Kidney (tissue), 13 donors: ENCODE measurements at regions not wholly inside any gene's neighbourhood (a gene's known extent, or its start where the extent isn't known, plus 50 kb on each side); places are given as distances from the start of the nearest gene placed in this dataset.
"Not testable (repeated sequence)": the region's sequence is repeated elsewhere in the genome, so short reads cannot be mapped to it uniquely, and the experiment has no call there.

Experiments
- DNase-seq, 5 donors: peaks; one replicate each; pipeline ENCODE4 v3.0.0-alpha.2; 2013 to 2020
- FAIRE-seq: peaks from 2 replicates; lab custom pipeline; 2012; peaks lifted over from hg19 to GRCh38; lab: Jason Lieb, UNC
- H3K27ac ChIP-seq, 2 donors: one replicate each; pipeline ENCODE4 v1.7.0; 2013; ENCODE audit warnings: low read depth in 2 of 2, low read length in 2 of 2, inconsistent platforms in 1 of 2
- H3K27me3 ChIP-seq: one replicate; pipeline ENCODE4 v1.7.1; 2013; ENCODE audit warnings: low read length, inconsistent platforms; ENCODE audit not compliant: control insufficient read depth, insufficient read depth
- H3K36me3 ChIP-seq, 3 donors: one replicate each; pipeline versions ENCODE4 v1.7.0 to v1.7.1; 2013; ENCODE audit warnings: low read length in 3 of 3, control low read depth in 1 of 3, inconsistent platforms in 1 of 3; ENCODE audit not compliant: insufficient read depth in 3 of 3, control insufficient read depth in 2 of 3
- H3K4me1 ChIP-seq, 3 donors: one replicate each; pipeline versions ENCODE4 v1.7.0 to v1.7.1; 2013; ENCODE audit warnings: low read length in 3 of 3, inconsistent platforms in 1 of 3, low read depth in 1 of 3; ENCODE audit not compliant: control insufficient read depth in 2 of 3, insufficient read depth in 2 of 3
- H3K4me3 ChIP-seq, 3 donors: one replicate each; pipeline versions ENCODE4 v1.7.0 to v1.8.1; 2013; ENCODE audit warnings: low read length in 3 of 3, control low read depth in 1 of 3, inconsistent platforms in 1 of 3
- H3K9ac ChIP-seq, 3 donors: one replicate each; pipeline versions ENCODE4 v1.7.0 to v1.7.1; 2013; ENCODE audit warnings: low read length in 3 of 3, control low read depth in 1 of 3, inconsistent platforms in 1 of 3
- H3K9me3 ChIP-seq, 3 donors: one replicate each; pipeline versions ENCODE4 v1.7.0 to v1.7.1; 2013; ENCODE audit warnings: low read length in 3 of 3, control low read depth in 1 of 3, inconsistent platforms in 1 of 3; ENCODE audit not compliant: control insufficient read depth in 2 of 3, insufficient read depth in 1 of 3
- CTCF ChIP-seq: IDR thresholded peaks from 3 replicates; pipeline ENCODE4 v1.5.1; 2012; ENCODE audit warnings: mild to moderate bottlenecking, moderate library complexity, borderline replicate concordance; ENCODE audit not compliant: insufficient read depth; ENCODE audit errors: extremely low read depth
- intact Hi-C: fragments of 100-400 bp; cut with DNase I; formaldehyde crosslinking; loops from one replicate; pipeline ENCODE4 v1.11.1; 2022
- donor health status: control.
- donor health status: control.
- donor health status: control.
- donor health status: control.
- donor health status: control.
- donor health status: DM: yes; HTN: yes; CAD: no.
- donor health status: Normal renal cell carcinoma (clear cell type).

GRCh38 chr10:78342827-78343653, 309.4 kb downstream of the RPS24 start:
- H3K9me3 ChIP-seq, result no peaks in the 10 kb centered on the region
- no peak for TF ChIP-seq CTCF
- peak in 4 of 5 donors; percentile 42 to 81 (median 60) for DNase-seq
- no peaks in the 10 kb centered on the region for H3K36me3 ChIP-seq
- H3K27me3 ChIP-seq, result no peaks in the 10 kb centered on the region
- H3K27ac ChIP-seq, result no peak overlapping the region
- intact Hi-C loops, result no loop called here
- no peak for FAIRE-seq
- H3K9ac ChIP-seq, result no peak overlapping the region
- no peaks in the 10 kb centered on the region for H3K4me1 ChIP-seq
- no peak overlapping the region for H3K4me3 ChIP-seq

GRCh38 chr10:78344257-78344656, 310.6 kb downstream of the RPS24 start:
- FAIRE-seq, H3K36me3 ChIP-seq, H3K9ac ChIP-seq, H3K4me1 ChIP-seq, H3K27me3 ChIP-seq, DNase-seq, H3K9me3 ChIP-seq, H3K27ac ChIP-seq, intact Hi-C loops, H3K4me3 ChIP-seq: not testable (repeated sequence)

- FAIRE-seq, intact Hi-C loops, H3K36me3 ChIP-seq, H3K4me3 ChIP-seq, H3K9me3 ChIP-seq, H3K4me1 ChIP-seq, DNase-seq, H3K27me3 ChIP-seq, H3K9ac ChIP-seq, H3K27ac ChIP-seq: not testable (repeated sequence)
These were observed 311.9 kb downstream of the RPS24 start for GRCh38 chr10:78345515-78345914.

GRCh38 chr10:78346721-78347120, 313.1 kb downstream of the RPS24 start:
- Histone ChIP-seq H3K27ac (no peak overlapping the region), H3K9ac (no peak overlapping the region), H3K9me3 (no peaks in the 10 kb centered on the region), H3K36me3 (no peaks in the 10 kb centered on the region), H3K4me3 (no peak overlapping the region), H3K4me1 (no peaks in the 10 kb centered on the region), H3K27me3 (no peaks in the 10 kb centered on the region)
- no peak for DNase-seq
- intact Hi-C loops, result no loop called here
- FAIRE-seq, result no peak
- TF ChIP-seq CTCF, result no peak
